ENCODE measurements at regions not wholly inside any gene's neighbourhood (a gene's known extent, or its start where the extent isn't known, plus 50 kb on each side); places are given as distances from the start of the nearest gene placed in this dataset.

DNA sequence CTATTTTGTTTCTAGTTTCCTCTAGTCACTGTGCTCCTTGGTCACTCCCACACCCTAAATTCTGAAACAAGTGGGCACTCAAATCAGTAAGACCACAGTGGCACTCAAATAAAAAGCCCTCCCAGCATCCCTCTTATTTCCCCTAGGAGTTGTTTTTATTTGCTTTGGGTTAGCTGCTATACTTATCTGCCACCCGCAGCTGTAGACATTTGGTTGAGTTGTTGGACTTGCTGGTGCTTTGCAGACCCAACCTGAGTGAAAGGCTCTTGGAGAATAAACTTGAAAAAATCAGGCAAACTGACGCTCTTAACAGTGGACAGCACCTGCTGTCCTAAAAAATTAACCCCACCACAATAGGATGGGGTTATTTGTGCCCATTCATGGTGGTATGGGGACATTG, 203.0 kb downstream of the SPATA31A6 start:
- TF ChIP-seq, protein P1, sequence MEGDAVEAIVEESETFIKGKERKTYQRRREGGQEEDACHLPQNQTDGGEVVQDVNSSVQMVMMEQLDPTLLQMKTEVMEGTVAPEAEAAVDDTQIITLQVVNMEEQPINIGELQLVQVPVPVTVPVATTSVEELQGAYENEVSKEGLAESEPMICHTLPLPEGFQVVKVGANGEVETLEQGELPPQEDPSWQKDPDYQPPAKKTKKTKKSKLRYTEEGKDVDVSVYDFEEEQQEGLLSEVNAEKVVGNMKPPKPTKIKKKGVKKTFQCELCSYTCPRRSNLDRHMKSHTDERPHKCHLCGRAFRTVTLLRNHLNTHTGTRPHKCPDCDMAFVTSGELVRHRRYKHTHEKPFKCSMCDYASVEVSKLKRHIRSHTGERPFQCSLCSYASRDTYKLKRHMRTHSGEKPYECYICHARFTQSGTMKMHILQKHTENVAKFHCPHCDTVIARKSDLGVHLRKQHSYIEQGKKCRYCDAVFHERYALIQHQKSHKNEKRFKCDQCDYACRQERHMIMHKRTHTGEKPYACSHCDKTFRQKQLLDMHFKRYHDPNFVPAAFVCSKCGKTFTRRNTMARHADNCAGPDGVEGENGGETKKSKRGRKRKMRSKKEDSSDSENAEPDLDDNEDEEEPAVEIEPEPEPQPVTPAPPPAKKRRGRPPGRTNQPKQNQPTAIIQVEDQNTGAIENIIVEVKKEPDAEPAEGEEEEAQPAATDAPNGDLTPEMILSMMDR (IDR thresholded peaks at IDR 0.05; ENCODE audit: poor library complexity), result no peak
- TF ChIP-seq EZH2 (IDR thresholded peaks at IDR 0.05; ENCODE audit: borderline replicate concordance), result no peak

All from hepatocyte (in vitro differentiated cells).